WTC11 (cell line): ENCODE measurements at regions not wholly inside any gene's neighbourhood (a gene's known extent, or its start where the extent isn't known, plus 50 kb on each side); places are given as distances from the start of the nearest gene placed in this dataset.

Source experiments
- ATAC-seq: fragments of 200-7000 bp; cut with Tn5 transposase; 2 replicates; pipeline ENCODE4 v1.10.0; 2021; ENCODE audit warnings: mild to moderate bottlenecking, moderate library complexity
- CTCF ChIA-PET: fragments of 300-600 bp; sonication (Branson Sonifier 250); formaldehyde crosslinking; loops from one replicate; lab custom pipeline; 2021; ENCODE audit warnings: antibody characterized with exemption; lab: Charles Lee
- POLR2A ChIA-PET: fragments of 350-600 bp; sonication (Branson Sonifier 250); formaldehyde crosslinking; loops from one replicate; lab custom pipeline; 2021; ENCODE audit warnings: antibody characterized with exemption; lab: Charles Lee
- DNase-seq: peaks from one replicate; pipeline ENCODE4 v3.0.0; 2021; ENCODE audit warnings: low spot score
- H3K27ac Mint-ChIP-seq: 2 replicates; pipeline ENCODE4 v1.8.0; 2021; ENCODE audit warnings: mixed read lengths
- H3K27me3 Mint-ChIP-seq: 2 replicates; pipeline ENCODE4 v1.8.0; 2021; ENCODE audit warnings: low read depth, mild to moderate bottlenecking, moderate library complexity, mixed read lengths
- H3K36me3 Mint-ChIP-seq: 2 replicates; pipeline ENCODE4 v1.8.0; 2021; ENCODE audit warnings: mixed read lengths
- H3K4me1 Mint-ChIP-seq: 2 replicates; pipeline ENCODE4 v1.8.0; 2022; ENCODE audit warnings: mixed read lengths
- H3K4me3 Mint-ChIP-seq: 2 replicates; pipeline ENCODE4 v1.8.0; 2021; ENCODE audit warnings: mild to moderate bottlenecking, moderate library complexity, mixed read lengths
- H3K9me3 Mint-ChIP-seq: 2 replicates; pipeline ENCODE4 v1.8.0; 2021; ENCODE audit warnings: mixed read lengths
- ATF3 ChIP-seq: sonication (generic); formaldehyde crosslinking; conservative IDR thresholded peaks from 2 replicates; pipeline ENCODE4 v1.8.1; 2022; ENCODE audit warnings: mild to moderate bottlenecking, missing genetic modification reagents
- CDX4 ChIP-seq: fragments of 250-450 bp; sonication (Bioruptor Pico); IDR thresholded peaks from 2 replicates; pipeline ENCODE4 v1.9.0; 2021; ENCODE audit warnings: moderate library complexity, mild to moderate bottlenecking, inconsistent platforms, borderline replicate concordance
- NFE2L1 ChIP-seq: sonication (generic); formaldehyde crosslinking; IDR thresholded peaks from 2 replicates; pipeline ENCODE4 v1.8.1; 2023; ENCODE audit warnings: missing genetic modification reagents
- NR3C1 ChIP-seq: sonication (generic); formaldehyde crosslinking; conservative IDR thresholded peaks from 2 replicates; pipeline ENCODE4 v1.8.1; 2023; ENCODE audit warnings: low read depth, mild to moderate bottlenecking, missing genetic modification reagents
- PRDM15 ChIP-seq: sonication (generic); formaldehyde crosslinking; IDR thresholded peaks from 2 replicates; pipeline ENCODE4 v1.8.0; 2022; ENCODE audit warnings: missing genetic modification reagents
- PRRX2 ChIP-seq: fragments of 250-450 bp; sonication (Bioruptor Pico); IDR thresholded peaks from 2 replicates; pipeline ENCODE4 v1.8.0; 2021; ENCODE audit warnings: mild to moderate bottlenecking
- SMAD3 ChIP-seq: sonication (generic); formaldehyde crosslinking; IDR thresholded peaks from 2 replicates; pipeline ENCODE4 v1.8.0; 2022; ENCODE audit warnings: missing genetic modification reagents, mild to moderate bottlenecking, borderline replicate concordance
- TCF7 ChIP-seq: sonication (generic); formaldehyde crosslinking; IDR thresholded peaks from 2 replicates; pipeline ENCODE4 v1.8.0; 2022; ENCODE audit warnings: mild to moderate bottlenecking, low read depth, missing genetic modification reagents, moderate library complexity
- USF1 ChIP-seq: sonication (generic); formaldehyde crosslinking; IDR thresholded peaks from 2 replicates; pipeline ENCODE4 v1.8.0; 2022; ENCODE audit warnings: mild to moderate bottlenecking, missing genetic modification reagents
- USF2 ChIP-seq: sonication (generic); formaldehyde crosslinking; IDR thresholded peaks from 2 replicates; pipeline ENCODE4 v1.8.1; 2023; ENCODE audit warnings: mild to moderate bottlenecking, missing genetic modification reagents, moderate library complexity
- ZBTB21 ChIP-seq: sonication (generic); formaldehyde crosslinking; IDR thresholded peaks from 2 replicates; pipeline ENCODE4 v1.8.1; 2023; ENCODE audit warnings: mild to moderate bottlenecking, missing genetic modification reagents, borderline replicate concordance
- ZNF219 ChIP-seq: sonication (generic); formaldehyde crosslinking; IDR thresholded peaks from 2 replicates; pipeline ENCODE4 v1.8.0; 2023; ENCODE audit warnings: missing genetic modification reagents, mild to moderate bottlenecking, borderline replicate concordance
- ZNF281 ChIP-seq: sonication (generic); formaldehyde crosslinking; IDR thresholded peaks from 2 replicates; pipeline ENCODE4 v1.8.0; 2023; ENCODE audit warnings: mild to moderate bottlenecking, missing genetic modification reagents

GRCh38 chrX:46446727-46447378, 98.4 kb downstream of the ZNF674 start (continued):
- TF ChIP-seq ZNF281 (CRISPR knock-in tag) (no peak), SMAD3 (CRISPR knock-in tag) (no peak), USF2 (no peak), PRDM15 (CRISPR knock-in tag) (no peak), PRRX2 (CRISPR knock-in tag) (no peak), CDX4 (CRISPR knock-in tag) (no peak)

GRCh38 chrX:46444011-46444410, 101.2 kb downstream of the ZNF674 start:
- H3K36me3 Mint-ChIP-seq = 0 out of 2 replicates have a peak, but pooled peaks cover 2% of the 10 kb centered on the region
- no peaks in the 10 kb centered on the region; the same call in 1 of the 2 replicates for H3K9me3 Mint-ChIP-seq
- CTCF ChIA-PET = no interaction called here
- POLR2A ChIA-PET = no interaction called here
- no peak overlapping the region for H3K4me3 Mint-ChIP-seq
- TF ChIP-seq NFE2L1 (CRISPR knock-in tag) = no peak
- TF ChIP-seq ZBTB21 = no peak
- no peak for TF ChIP-seq NR3C1 (CRISPR knock-in tag)
- TF ChIP-seq TCF7 (CRISPR knock-in tag) = no peak
- TF ChIP-seq PRRX2 (CRISPR knock-in tag) = no peak
- TF ChIP-seq USF1 (CRISPR knock-in tag) = no peak
- TF ChIP-seq USF2 = no peak
- no peak for TF ChIP-seq ATF3 (CRISPR knock-in tag)
- TF ChIP-seq ZNF219 (CRISPR knock-in tag) = no peak
- TF ChIP-seq, all 79 proteins: peak for 0
- DNase-seq = no peak
- no peak for ATAC-seq
- Mint-ChIP-seq H3K4me1 (peaks cover 14% of the 10 kb centered on the region), H3K27me3 (no peaks in the 10 kb centered on the region), H3K27ac (no peak overlapping the region)
